GM12878 (cell line): ENCODE measurements at regions not wholly inside any gene's neighbourhood (a gene's known extent, or its start where the extent isn't known, plus 50 kb on each side); places are given as distances from the start of the nearest gene placed in this dataset.

Source experiments
- ATF7 ChIP-seq: fragments of 450-650 bp; IDR thresholded peaks from 2 replicates; pipeline ENCODE4 v1.6.1; 2016; ENCODE audit warnings: low read depth, mild to moderate bottlenecking
- CHD4 ChIP-seq: fragments of 200-600 bp; sonication (generic); IDR thresholded peaks from 2 replicates; pipeline ENCODE4 v1.6.1; 2016; ENCODE audit warnings: mild to moderate bottlenecking
- CTCF ChIP-seq, 3 experiments: IDR thresholded peaks in 2 of 3; conservative IDR thresholded peaks in 1 of 3; 2 replicates each; pipeline ENCODE4 v1.5.1; 2011; ENCODE audit warnings: low read depth in 3 of 3, low read length in 3 of 3, mild to moderate bottlenecking in 3 of 3, control low read depth in 2 of 3, moderate library complexity in 2 of 3, inconsistent platforms in 1 of 3, mixed read lengths in 1 of 3; ENCODE audit not compliant: control insufficient read depth in 2 of 3, insufficient read depth in 1 of 3; ENCODE audit errors: extremely low read depth in 1 of 3
- NFYB ChIP-seq: IDR thresholded peaks from 2 replicates; pipeline ENCODE4 v1.6.1; 2011; ENCODE audit warnings: low read depth, mild to moderate bottlenecking, low read length, improper control_type of control experiment, moderate library complexity; ENCODE audit not compliant: insufficient read depth
- PBX3 ChIP-seq: IDR thresholded peaks from 2 replicates; pipeline ENCODE4 v1.6.1; 2011; ENCODE audit warnings: mild to moderate bottlenecking, low read depth, low read length, moderate library complexity; ENCODE audit not compliant: insufficient replicate concordance
- POLR2A ChIP-seq: IDR thresholded peaks from 2 replicates; pipeline ENCODE4 v1.6.1; 2011; ENCODE audit warnings: low read depth, mild to moderate bottlenecking, low read length
- POLR2AphosphoS5 ChIP-seq: IDR thresholded peaks from 2 replicates; pipeline ENCODE4 v1.6.1; 2011; ENCODE audit warnings: mild to moderate bottlenecking, low read length, inconsistent platforms
- RAD21 ChIP-seq: IDR thresholded peaks from 2 replicates; pipeline ENCODE4 v1.6.1; 2011; ENCODE audit warnings: mild to moderate bottlenecking, low read depth, low read length, moderate library complexity; ENCODE audit not compliant: insufficient read depth
- TCF3 ChIP-seq: IDR thresholded peaks from 2 replicates; pipeline ENCODE4 v1.6.1; 2012; ENCODE audit warnings: low read depth, mild to moderate bottlenecking, low read length, borderline replicate concordance; ENCODE audit not compliant: insufficient read depth
- YBX1 ChIP-seq: fragments of 450-650 bp; IDR thresholded peaks from 2 replicates; pipeline ENCODE4 v1.6.1; 2016; ENCODE audit warnings: antibody characterized with exemption
- ZBTB33 ChIP-seq: fragments of 450-650 bp; IDR thresholded peaks from 2 replicates; pipeline ENCODE4 v1.6.1; 2017; ENCODE audit warnings: mild to moderate bottlenecking
- ZNF274 ChIP-seq: IDR thresholded peaks from one replicate; pipeline ENCODE4 v1.8.0; 2011; ENCODE audit not compliant: insufficient read length, insufficient read depth
- ZZZ3 ChIP-seq: IDR thresholded peaks from 2 replicates; pipeline ENCODE4 v1.6.1; 2011; ENCODE audit warnings: low read depth; ENCODE audit not compliant: control insufficient read depth, insufficient read length

DNA sequence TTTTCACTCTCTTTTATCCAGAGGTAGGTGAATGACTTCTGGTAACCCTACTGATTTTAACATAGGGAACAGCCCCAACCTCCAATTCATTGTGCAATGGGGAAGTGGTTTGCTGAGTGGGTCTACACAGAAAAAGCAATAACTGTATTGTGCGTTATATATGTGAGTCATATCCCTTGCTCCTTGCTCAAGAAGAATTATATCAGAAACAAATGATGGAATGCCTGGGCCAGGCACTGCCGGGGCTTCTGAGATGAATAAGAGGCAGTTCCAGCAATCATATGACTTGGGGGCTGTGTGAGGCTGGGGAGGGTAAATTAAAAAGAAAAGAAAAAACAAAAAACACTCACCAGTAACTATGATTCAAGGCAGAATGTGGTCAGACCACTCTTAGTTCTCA lies 79.2 kb upstream of the ABCA1 start:
- no peak for TF ChIP-seq YBX1
- no peak for TF ChIP-seq NFYB
- no peak for TF ChIP-seq TCF3
- TF ChIP-seq CTCF (IDR thresholded peaks at IDR 0.05 in 2 of 3, conservative IDR thresholded peaks at IDR 0.05 in 1 of 3; ENCODE audit: control insufficient read depth in 2 of 3, extremely low read depth in 1 of 3, insufficient read depth in 1 of 3, low read depth in 3 of 3, low read length in 3 of 3): no peak
- TF ChIP-seq ZZZ3: no peak
- TF ChIP-seq CHD4: no peak
- TF ChIP-seq POLR2A: no peak
- TF ChIP-seq ZBTB33: no peak
- no peak for TF ChIP-seq POLR2AphosphoS5
- TF ChIP-seq RAD21: no peak
- TF ChIP-seq PBX3: no peak
- TF ChIP-seq ZNF274: no peak
- no peak for TF ChIP-seq ATF7
